RWPE2 (cell line): ENCODE measurements at regions not wholly inside any gene's neighbourhood (a gene's known extent, or its start where the extent isn't known, plus 50 kb on each side); places are given as distances from the start of the nearest gene placed in this dataset.

Experiments used
- ATAC-seq: fragments of 200-7000 bp; cut with Tn5 transposase; 3 replicates; pipeline ENCODE4 v1.9.1; 2021; ENCODE audit warnings: low read depth
- DNase-seq: peaks from one replicate; pipeline ENCODE4 v3.0.0-alpha.2; 2020; ENCODE audit warnings: low spot score
- H3K27ac ChIP-seq: fragments of 450-650 bp; 2 replicates; pipeline ENCODE4 v1.5.1; 2017; ENCODE audit warnings: mild to moderate bottlenecking; ENCODE audit not compliant: poor library complexity, severe bottlenecking
- H3K27me3 ChIP-seq: fragments of 250-450 bp; sonication (Bioruptor Pico); 2 replicates; pipeline ENCODE4 v1.5.1; 2021; ENCODE audit warnings: mild to moderate bottlenecking, moderate library complexity; ENCODE audit not compliant: insufficient read depth, poor library complexity, severe bottlenecking
- H3K36me3 ChIP-seq: fragments of 250-450 bp; sonication (Bioruptor Pico); 2 replicates; pipeline ENCODE4 v1.5.1; 2020; ENCODE audit warnings: low read depth, mild to moderate bottlenecking, moderate library complexity
- H3K4me1 ChIP-seq: fragments of 250-450 bp; sonication (Bioruptor Pico); 2 replicates; pipeline ENCODE4 v1.5.1; 2021; ENCODE audit warnings: mild to moderate bottlenecking, moderate library complexity; ENCODE audit not compliant: insufficient read depth, poor library complexity, severe bottlenecking
- H3K4me3 ChIP-seq: fragments of 250-450 bp; sonication (Bioruptor Pico); 2 replicates; pipeline ENCODE4 v1.5.1; 2021; ENCODE audit warnings: mild to moderate bottlenecking, moderate library complexity; ENCODE audit not compliant: severe bottlenecking
- H3K9me3 ChIP-seq: fragments of 250-450 bp; sonication (Bioruptor Pico); 2 replicates; pipeline ENCODE4 v1.5.1; 2021; ENCODE audit warnings: mild to moderate bottlenecking, moderate library complexity; ENCODE audit not compliant: severe bottlenecking
- TF ChIP-seq, protein P1 (sequence below): fragments of 450-650 bp; IDR thresholded peaks from one replicate; pipeline ENCODE4 v1.5.1; 2017; ENCODE audit warnings: mild to moderate bottlenecking, moderate library complexity; ENCODE audit not compliant: poor library complexity, severe bottlenecking

DNA sequence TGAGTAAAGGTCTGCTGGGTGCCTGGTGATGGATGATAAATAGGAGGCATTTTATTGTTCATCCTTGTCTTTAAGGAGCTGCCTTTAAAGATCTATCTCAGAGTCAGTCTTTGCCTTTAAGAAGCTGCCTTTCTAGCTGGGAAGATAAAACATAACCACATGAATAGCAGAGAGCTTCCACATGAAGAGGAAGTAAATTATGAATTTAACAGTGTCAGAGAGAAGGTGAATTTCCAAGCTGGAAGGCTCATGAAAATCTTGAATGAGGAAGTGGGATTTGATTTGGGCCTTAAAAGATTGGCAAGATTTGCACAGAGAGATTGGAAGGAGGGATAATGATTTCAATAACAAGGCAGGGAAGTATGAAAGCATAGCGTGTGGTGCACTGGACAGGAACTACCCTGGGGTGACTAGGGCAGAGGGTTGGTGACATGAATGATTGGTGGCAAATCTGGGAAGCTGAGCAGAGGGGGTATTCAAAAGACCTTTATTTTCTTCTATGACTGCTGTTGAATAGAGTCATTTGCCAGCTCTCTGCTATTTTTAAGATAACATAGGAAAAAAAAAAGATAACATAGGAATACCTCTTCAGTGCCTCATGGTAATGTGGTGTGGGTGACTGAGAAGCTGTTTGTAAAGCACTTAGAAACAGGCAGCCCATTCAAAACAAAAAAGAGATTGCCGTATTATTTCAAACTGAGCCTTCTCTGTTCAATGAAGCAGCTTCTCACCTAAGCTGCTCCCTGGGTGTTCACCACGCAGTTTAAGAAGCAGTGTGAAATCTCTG, 591.6 kb downstream of the PKHD1 start:
- H3K36me3 ChIP-seq: no peaks in the 10 kb centered on the region
- TF ChIP-seq, protein P1, sequence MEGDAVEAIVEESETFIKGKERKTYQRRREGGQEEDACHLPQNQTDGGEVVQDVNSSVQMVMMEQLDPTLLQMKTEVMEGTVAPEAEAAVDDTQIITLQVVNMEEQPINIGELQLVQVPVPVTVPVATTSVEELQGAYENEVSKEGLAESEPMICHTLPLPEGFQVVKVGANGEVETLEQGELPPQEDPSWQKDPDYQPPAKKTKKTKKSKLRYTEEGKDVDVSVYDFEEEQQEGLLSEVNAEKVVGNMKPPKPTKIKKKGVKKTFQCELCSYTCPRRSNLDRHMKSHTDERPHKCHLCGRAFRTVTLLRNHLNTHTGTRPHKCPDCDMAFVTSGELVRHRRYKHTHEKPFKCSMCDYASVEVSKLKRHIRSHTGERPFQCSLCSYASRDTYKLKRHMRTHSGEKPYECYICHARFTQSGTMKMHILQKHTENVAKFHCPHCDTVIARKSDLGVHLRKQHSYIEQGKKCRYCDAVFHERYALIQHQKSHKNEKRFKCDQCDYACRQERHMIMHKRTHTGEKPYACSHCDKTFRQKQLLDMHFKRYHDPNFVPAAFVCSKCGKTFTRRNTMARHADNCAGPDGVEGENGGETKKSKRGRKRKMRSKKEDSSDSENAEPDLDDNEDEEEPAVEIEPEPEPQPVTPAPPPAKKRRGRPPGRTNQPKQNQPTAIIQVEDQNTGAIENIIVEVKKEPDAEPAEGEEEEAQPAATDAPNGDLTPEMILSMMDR: no peak
- H3K27ac ChIP-seq: no peak overlapping the region
- ATAC-seq: no peak
- no peaks in the 10 kb centered on the region for H3K9me3 ChIP-seq
- H3K4me1 ChIP-seq: no peaks in the 10 kb centered on the region
- H3K27me3 ChIP-seq: no peaks in the 10 kb centered on the region
- no peak overlapping the region for H3K4me3 ChIP-seq
- DNase-seq: no peak

DNA sequence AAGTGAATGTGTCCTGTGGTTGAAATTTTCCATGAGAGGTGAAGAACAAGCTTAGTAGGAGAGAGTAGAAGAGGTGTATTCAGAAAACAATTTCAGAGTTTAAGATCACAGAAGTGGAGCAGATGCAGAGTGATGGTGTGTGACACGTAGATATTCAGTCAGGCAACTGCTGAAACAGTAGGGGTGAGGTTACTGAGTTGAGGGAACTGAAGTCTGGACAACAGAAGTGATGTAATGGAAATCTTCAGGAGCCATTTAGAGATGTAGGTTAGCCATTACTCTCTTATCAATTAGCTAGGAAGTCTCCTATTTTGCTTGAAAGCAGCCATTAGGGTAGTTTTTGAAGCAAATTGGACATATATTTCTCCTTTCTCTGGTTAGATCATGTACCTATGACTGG, 584.4 kb downstream of the PKHD1 start:
- H3K27ac ChIP-seq: no peak overlapping the region

DNA sequence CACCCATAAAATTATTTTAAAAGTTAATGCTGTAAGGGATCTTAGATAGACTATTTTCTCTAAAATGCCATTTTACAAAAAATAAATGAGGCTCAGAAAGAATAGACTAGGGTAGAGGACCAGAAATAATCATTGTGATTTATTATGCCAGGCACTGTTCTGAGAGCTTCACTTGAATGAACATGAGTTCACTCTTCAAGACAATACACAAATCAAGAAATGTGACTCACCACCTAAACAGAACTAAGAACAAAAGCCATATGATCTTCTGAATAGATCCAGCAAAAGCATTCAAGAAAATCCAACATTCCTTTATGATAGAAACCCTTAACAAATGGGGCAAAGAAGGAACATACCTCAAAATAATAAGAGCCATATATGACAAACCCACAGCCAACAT, 582.0 kb downstream of the PKHD1 start:
- TF ChIP-seq, protein P1: no peak
- ATAC-seq (no peak; the same call in 2 of the 3 replicates), DNase-seq (no peak)
- H3K4me3 ChIP-seq: no peak overlapping the region
- H3K27ac ChIP-seq: no peak overlapping the region
- no peaks in the 10 kb centered on the region for H3K36me3 ChIP-seq
- H3K9me3 ChIP-seq: no peaks in the 10 kb centered on the region
- no peaks in the 10 kb centered on the region for H3K4me1 ChIP-seq
- no peaks in the 10 kb centered on the region for H3K27me3 ChIP-seq

More for the DNA sequence above, 584.4 kb downstream of the PKHD1 start:
- Histone ChIP-seq H3K4me1 (no peaks in the 10 kb centered on the region), H3K27me3 (no peaks in the 10 kb centered on the region), H3K4me3 (no peak overlapping the region), H3K9me3 (no peaks in the 10 kb centered on the region), H3K36me3 (no peaks in the 10 kb centered on the region)
- DNase-seq (no peak), ATAC-seq (no peak)
- TF ChIP-seq, protein P1: no peak

DNA sequence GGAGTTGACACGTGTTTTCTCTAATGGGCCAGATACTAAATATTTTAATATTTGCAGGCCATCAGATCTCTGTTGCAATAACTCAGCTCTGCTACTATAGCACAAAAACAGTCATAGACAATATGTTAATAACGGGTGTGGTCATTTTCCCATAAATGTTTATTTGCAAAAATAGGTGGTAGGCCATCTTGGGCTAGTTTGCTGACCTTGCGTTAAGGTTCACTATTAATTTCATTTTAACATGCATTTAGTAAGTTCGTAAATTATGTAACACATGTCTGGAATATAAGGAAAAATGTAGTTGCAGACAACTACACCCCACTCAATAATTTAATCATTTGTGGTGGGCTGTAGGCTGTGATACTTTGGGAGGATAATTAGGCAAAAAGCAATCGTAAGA, 577.8 kb downstream of the PKHD1 start:
- ATAC-seq: no peak
- no peak for DNase-seq
- H3K27ac ChIP-seq: no peak overlapping the region
- no peaks in the 10 kb centered on the region for H3K27me3 ChIP-seq
- no peak overlapping the region for H3K4me3 ChIP-seq
- TF ChIP-seq, protein P1: no peak
- H3K9me3 ChIP-seq: no peaks in the 10 kb centered on the region
- H3K4me1 ChIP-seq: peaks cover 11% of the 10 kb centered on the region
- H3K36me3 ChIP-seq: no peaks in the 10 kb centered on the region

DNA sequence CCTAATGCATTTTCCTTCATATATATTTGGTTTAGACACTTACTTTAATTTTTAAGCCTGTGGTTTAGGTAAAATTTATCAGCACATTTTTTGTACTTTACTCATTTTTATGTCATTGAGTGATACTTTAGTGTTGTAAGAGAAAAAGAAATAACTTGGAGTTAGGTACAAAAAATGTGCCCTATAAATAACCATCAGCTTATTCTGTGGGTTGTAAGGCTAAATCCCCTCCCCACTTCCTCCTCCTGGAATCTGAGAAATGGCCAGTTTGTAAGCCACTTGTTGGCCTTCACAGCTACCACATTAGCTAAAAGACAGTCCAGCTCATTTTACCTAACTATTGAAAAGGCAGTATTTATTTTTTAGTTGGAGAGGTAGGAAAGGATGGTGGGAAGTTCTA, 576.3 kb downstream of the PKHD1 start:
- ATAC-seq (0 out of 3 replicates have a peak, but pooled peaks have one; percentile 4), DNase-seq (no peak)
- TF ChIP-seq, protein P1: no peak

More for the DNA sequence above, 576.3 kb downstream of the PKHD1 start:
- H3K9me3 ChIP-seq: no peaks in the 10 kb centered on the region
- no peak overlapping the region for H3K4me3 ChIP-seq
- peaks cover 18% of the 10 kb centered on the region for H3K4me1 ChIP-seq
- no peaks in the 10 kb centered on the region for H3K27me3 ChIP-seq
- H3K27ac ChIP-seq: peak overlapping the region; percentile 18
- H3K36me3 ChIP-seq: no peaks in the 10 kb centered on the region
